ENCODE measurements at regions not wholly inside any gene's neighbourhood (a gene's known extent, or its start where the extent isn't known, plus 50 kb on each side); places are given as distances from the start of the nearest gene placed in this dataset.
"Not testable (repeated sequence)": the region's sequence is repeated elsewhere in the genome, so short reads cannot be mapped to it uniquely, and the experiment has no call there.

DNA sequence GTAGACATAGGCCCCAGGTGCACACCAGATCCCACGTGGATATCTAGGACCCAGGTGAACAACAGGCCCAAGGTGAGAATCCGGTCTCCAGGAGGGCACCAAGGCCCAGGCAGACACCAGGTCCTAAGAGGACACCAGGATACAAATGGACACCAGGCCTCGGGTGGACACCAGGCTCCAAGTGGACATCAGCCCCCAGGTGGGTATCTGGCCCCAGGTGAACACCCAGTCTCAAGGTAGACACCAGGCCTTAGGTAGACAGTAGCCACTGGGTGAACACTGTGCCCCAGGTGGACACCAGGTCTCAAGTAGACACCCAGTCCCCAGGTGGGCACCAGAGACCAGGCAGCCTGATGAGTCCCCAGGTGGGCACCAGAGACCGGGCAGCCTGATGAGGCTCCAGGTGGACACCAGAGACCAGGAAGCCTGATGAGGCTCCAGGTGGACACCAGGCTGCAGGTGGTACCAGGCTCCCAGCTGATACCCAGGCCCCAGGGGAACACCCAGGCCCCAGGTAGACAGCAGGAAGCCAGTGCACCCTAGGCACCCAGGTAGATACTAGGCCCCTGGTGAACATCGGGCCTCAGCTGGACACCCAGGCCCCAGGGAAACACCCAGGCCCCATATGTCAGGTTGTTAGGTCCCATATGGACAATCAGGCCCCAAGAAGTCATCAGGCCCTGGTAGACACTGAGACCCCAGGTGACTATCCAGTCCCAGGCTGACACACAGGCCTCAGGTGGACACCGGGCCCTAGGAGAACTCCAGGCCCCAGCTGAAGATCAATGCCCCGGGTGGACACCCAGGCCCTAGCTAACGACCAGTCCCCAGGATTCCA, 55.1 kb upstream of the SEPTIN5 start:
- DNase-seq: no peak
- intact Hi-C loops (cut with micrococcal nuclease): no loop called here
- no peaks in the 10 kb centered on the region for H3K27me3 ChIP-seq (ENCODE audit: control insufficient read depth in 2 of 2, insufficient read depth in 2 of 2, low read length in 2 of 2)

GRCh38 chr22:19659805-19660345, 54.4 kb upstream of the SEPTIN5 start:
- no peak overlapping the region for H3K9ac ChIP-seq (ENCODE audit: insufficient read depth, low read length, poor library complexity, severe bottlenecking)
- H3K9me3 ChIP-seq (replicated peaks in 1 of 2; ENCODE audit: control insufficient read depth in 1 of 2, insufficient read depth in 1 of 2, low read length in 2 of 2): no peaks in the 10 kb centered on the region
- no peak overlapping the region for H3K4me3 ChIP-seq (replicated peaks in 1 of 3; ENCODE audit: low read depth in 2 of 3, low read length in 3 of 3)
- Mint-ChIP-seq H3K27ac (no peak overlapping the region), H3K4me1 (peaks cover 16% of the 10 kb centered on the region), H3K4me3 (no peak overlapping the region), H3K9me3 (peaks cover 0 to 2% (median 0%) of the 10 kb centered on the region in 7 donors), H3K27me3 (ENCODE audit: low read depth in 3 of 3) (peaks cover 0 to 7% (median 0%) of the 10 kb centered on the region in 3 donors), H3K36me3 (no peaks in the 10 kb centered on the region)
- no peak overlapping the region for H3K4me2 ChIP-seq (replicated peaks; ENCODE audit: extremely low read depth, low read length, poor library complexity, severe bottlenecking)
- intact Hi-C loops (cut with micrococcal nuclease): no loop called here
- H4K20me1 ChIP-seq (ENCODE audit: insufficient read depth, low read length): no peaks in the 10 kb centered on the region
- H3K36me3 ChIP-seq (replicated peaks in 1 of 2; ENCODE audit: control insufficient read depth in 1 of 2, insufficient read depth in 2 of 2, low read length in 2 of 2): no peaks in the 10 kb centered on the region
- H3K79me2 ChIP-seq (ENCODE audit: insufficient read depth, low read length): no peaks in the 10 kb centered on the region
- H3K27ac ChIP-seq (ENCODE audit: low read depth in 1 of 2, low read length in 2 of 2): no peak overlapping the region
- peaks cover 4 to 7% of the 10 kb centered on the region in 2 donors for H3K4me1 ChIP-seq (ENCODE audit: control insufficient read depth in 1 of 2, insufficient read depth in 2 of 2, low read length in 2 of 2)
- no peaks in the 10 kb centered on the region for H3K27me3 ChIP-seq (ENCODE audit: control insufficient read depth in 2 of 2, insufficient read depth in 2 of 2, low read length in 2 of 2)
- H2AFZ ChIP-seq (ENCODE audit: insufficient read depth, low read depth, low read length, poor library complexity, severe bottlenecking): no peak overlapping the region
- TF ChIP-seq, protein P1, sequence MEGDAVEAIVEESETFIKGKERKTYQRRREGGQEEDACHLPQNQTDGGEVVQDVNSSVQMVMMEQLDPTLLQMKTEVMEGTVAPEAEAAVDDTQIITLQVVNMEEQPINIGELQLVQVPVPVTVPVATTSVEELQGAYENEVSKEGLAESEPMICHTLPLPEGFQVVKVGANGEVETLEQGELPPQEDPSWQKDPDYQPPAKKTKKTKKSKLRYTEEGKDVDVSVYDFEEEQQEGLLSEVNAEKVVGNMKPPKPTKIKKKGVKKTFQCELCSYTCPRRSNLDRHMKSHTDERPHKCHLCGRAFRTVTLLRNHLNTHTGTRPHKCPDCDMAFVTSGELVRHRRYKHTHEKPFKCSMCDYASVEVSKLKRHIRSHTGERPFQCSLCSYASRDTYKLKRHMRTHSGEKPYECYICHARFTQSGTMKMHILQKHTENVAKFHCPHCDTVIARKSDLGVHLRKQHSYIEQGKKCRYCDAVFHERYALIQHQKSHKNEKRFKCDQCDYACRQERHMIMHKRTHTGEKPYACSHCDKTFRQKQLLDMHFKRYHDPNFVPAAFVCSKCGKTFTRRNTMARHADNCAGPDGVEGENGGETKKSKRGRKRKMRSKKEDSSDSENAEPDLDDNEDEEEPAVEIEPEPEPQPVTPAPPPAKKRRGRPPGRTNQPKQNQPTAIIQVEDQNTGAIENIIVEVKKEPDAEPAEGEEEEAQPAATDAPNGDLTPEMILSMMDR (IDR thresholded peaks at IDR 0.05): no peak
- no peak for DNase-seq
- 97% methylated on average over 11 of the region's 12 CpGs for WGBS (ENCODE audit: insufficient coverage)

More for the DNA sequence above, 55.1 kb upstream of the SEPTIN5 start:
- Mint-ChIP-seq H3K4me1 (peaks cover 16% of the 10 kb centered on the region), H3K36me3 (no peaks in the 10 kb centered on the region), H3K9me3 (peaks cover 0 to 2% (median 0%) of the 10 kb centered on the region in 7 donors), H3K27ac (peak overlapping the region in 1 of 7 donors; percentile 30), H3K27me3 (ENCODE audit: low read depth in 3 of 3) (peaks cover 0 to 7% (median 0%) of the 10 kb centered on the region in 3 donors), H3K4me3 (no peak overlapping the region)
- Histone ChIP-seq H3K4me2 (replicated peaks; ENCODE audit: extremely low read depth, low read length, poor library complexity, severe bottlenecking) (no peak overlapping the region), H2AFZ (ENCODE audit: insufficient read depth, low read depth, low read length, poor library complexity, severe bottlenecking) (no peak overlapping the region), H3K27ac (ENCODE audit: low read depth in 1 of 2, low read length in 2 of 2) (no peak overlapping the region), H3K79me2 (ENCODE audit: insufficient read depth, low read length) (no peaks in the 10 kb centered on the region), H3K4me3 (replicated peaks in 1 of 3; ENCODE audit: low read depth in 2 of 3, low read length in 3 of 3) (no peak overlapping the region), H4K20me1 (ENCODE audit: insufficient read depth, low read length) (no peaks in the 10 kb centered on the region), H3K9me3 (replicated peaks in 1 of 2; ENCODE audit: control insufficient read depth in 1 of 2, insufficient read depth in 1 of 2, low read length in 2 of 2) (no peaks in the 10 kb centered on the region), H3K4me1 (ENCODE audit: control insufficient read depth in 1 of 2, insufficient read depth in 2 of 2, low read length in 2 of 2) (peaks cover 4 to 7% of the 10 kb centered on the region in 2 donors), H3K36me3 (replicated peaks in 1 of 2; ENCODE audit: control insufficient read depth in 1 of 2, insufficient read depth in 2 of 2, low read length in 2 of 2) (no peaks in the 10 kb centered on the region), H3K9ac (ENCODE audit: insufficient read depth, low read length, poor library complexity, severe bottlenecking) (no peak overlapping the region)
- TF ChIP-seq, protein P1 (IDR thresholded peaks at IDR 0.05): no peak
- WGBS (ENCODE audit: insufficient coverage): 94% methylated on average over 8 of the region's 8 CpGs

GRCh38 chr22:19660583-19660982, 53.7 kb upstream of the SEPTIN5 start:
- H3K36me3 ChIP-seq (replicated peaks in 1 of 2; ENCODE audit: control insufficient read depth in 1 of 2, insufficient read depth in 2 of 2, low read length in 2 of 2); H3K4me1 ChIP-seq (ENCODE audit: control insufficient read depth in 1 of 2, insufficient read depth in 2 of 2, low read length in 2 of 2); H3K79me2 ChIP-seq (ENCODE audit: insufficient read depth, low read length); H3K9me3 ChIP-seq (replicated peaks in 1 of 2; ENCODE audit: control insufficient read depth in 1 of 2, insufficient read depth in 1 of 2, low read length in 2 of 2); H3K4me3 ChIP-seq (replicated peaks in 1 of 3; ENCODE audit: low read depth in 2 of 3, low read length in 3 of 3); H3K27ac ChIP-seq (ENCODE audit: low read depth in 1 of 2, low read length in 2 of 2); H3K4me3 Mint-ChIP-seq; H3K27me3 Mint-ChIP-seq (ENCODE audit: low read depth in 3 of 3); DNase-seq; H2AFZ ChIP-seq (ENCODE audit: insufficient read depth, low read depth, low read length, poor library complexity, severe bottlenecking); H3K36me3 Mint-ChIP-seq; H3K4me2 ChIP-seq (replicated peaks; ENCODE audit: extremely low read depth, low read length, poor library complexity, severe bottlenecking); intact Hi-C loops (cut with micrococcal nuclease); H3K27ac Mint-ChIP-seq; H4K20me1 ChIP-seq (ENCODE audit: insufficient read depth, low read length); H3K9ac ChIP-seq (ENCODE audit: insufficient read depth, low read length, poor library complexity, severe bottlenecking); H3K9me3 Mint-ChIP-seq; H3K27me3 ChIP-seq (ENCODE audit: control insufficient read depth in 2 of 2, insufficient read depth in 2 of 2, low read length in 2 of 2): not testable (repeated sequence)
- WGBS (ENCODE audit: insufficient coverage): 100% methylated on average over 5 of the region's 12 CpGs
- H3K4me1 Mint-ChIP-seq: peaks cover 16% of the 10 kb centered on the region
